GM12878 (cell line): ENCODE measurements at regions not wholly inside any gene's neighbourhood (a gene's known extent, or its start where the extent isn't known, plus 50 kb on each side); places are given as distances from the start of the nearest gene placed in this dataset.

Experiments used
- ATAC-seq: fragments of 200-7000 bp; cut with Tn5 transposase; 3 replicates; pipeline ENCODE4 v1.9.1; 2020; ENCODE audit warnings: mild to moderate bottlenecking, moderate library complexity
- BruUV-seq: library from RNA; stranded (reverse); fragments of 400-500 nt; replicated peaks from 2 replicates; lab custom pipeline; 2021; lab: Mats Ljungman, UMichigan
- CTCF ChIA-PET: fragments of 300-600 bp; sonication (Branson Sonifier 250); formaldehyde crosslinking; extraction: SDS; loops from one replicate; lab custom pipeline; 2021; ENCODE audit warnings: inconsistent platforms; lab: Yijun Ruan, JAX
- POLR2A ChIA-PET: fragments of 350-600 bp; formaldehyde crosslinking; extraction: SDS; loops from one replicate; lab custom pipeline; 2021; ENCODE audit warnings: inconsistent platforms; lab: Charles Lee
- RAD21 ChIA-PET: fragments of 300-600 bp; sonication (Branson Sonifier 250); formaldehyde crosslinking; loops from one replicate; lab custom pipeline; 2023; ENCODE audit warnings: antibody characterized with exemption; ENCODE audit not compliant: unreplicated experiment; lab: Charles Lee
- SMC1A ChIA-PET: fragments of 300-600 bp; sonication (Branson Sonifier 250); formaldehyde crosslinking; loops from one replicate; lab custom pipeline; 2023; ENCODE audit not compliant: unreplicated experiment, uncharacterized antibody; lab: Charles Lee
- DNase-seq: peaks from one replicate; pipeline ENCODE4 v3.0.0-alpha.2; 2011; ENCODE audit warnings: low read depth, low spot score
- FAIRE-seq: peaks from 3 replicates; lab custom pipeline; 2011; peaks lifted over from hg19 to GRCh38; lab: Jason Lieb, UNC
- H2AFZ ChIP-seq: 2 replicates; pipeline ENCODE4 v1.6.0; 2011; ENCODE audit warnings: low read depth, low read length, control low read depth; ENCODE audit not compliant: control insufficient read depth
- H3K27ac ChIP-seq: 2 replicates; pipeline ENCODE4 v1.5.1; 2011; ENCODE audit warnings: control low read depth; ENCODE audit not compliant: control insufficient read depth, insufficient read depth
- H3K27me3 ChIP-seq, 2 experiments: replicated peaks in 1 of 2; 2 replicates each; pipeline versions ENCODE4 v1.6.0 to v1.6.1; 2011; ENCODE audit warnings: low read length in 1 of 2; ENCODE audit not compliant: control insufficient read depth in 2 of 2, insufficient read depth in 2 of 2
- H3K36me3 ChIP-seq, 2 experiments: 2 replicates each; pipeline ENCODE4 v1.5.1; 2011; ENCODE audit warnings: low read length in 1 of 2; ENCODE audit not compliant: control insufficient read depth in 2 of 2, insufficient read depth in 2 of 2
- H3K4me1 ChIP-seq: 2 replicates; pipeline ENCODE4 v1.6.1; 2011; ENCODE audit warnings: mild to moderate bottlenecking, low read length, moderate library complexity, mixed read lengths; ENCODE audit not compliant: control insufficient read depth, insufficient read depth
- H3K4me2 ChIP-seq: 2 replicates; pipeline ENCODE4 v1.6.0; 2011; ENCODE audit warnings: control low read depth; ENCODE audit not compliant: control insufficient read depth, insufficient read depth
- H3K4me3 ChIP-seq: fragments of 200-600 bp; sonication (generic); 2 replicates; pipeline ENCODE4 v1.5.1; 2016
- H3K79me2 ChIP-seq: 2 replicates; pipeline ENCODE4 v1.6.0; 2011; ENCODE audit warnings: low read length; ENCODE audit not compliant: control insufficient read depth, insufficient read depth
- H3K9ac ChIP-seq: 2 replicates; pipeline ENCODE4 v1.8.0; 2011; ENCODE audit warnings: low read length, control low read depth, mixed read lengths; ENCODE audit not compliant: control insufficient read depth, insufficient read depth
- H3K9me3 ChIP-seq: replicated peaks from 3 replicates; pipeline ENCODE4 v1.5.1; 2011; ENCODE audit warnings: mild to moderate bottlenecking, low read length; ENCODE audit not compliant: control insufficient read depth, insufficient read depth
- H4K20me1 ChIP-seq: 2 replicates; pipeline ENCODE4 v1.6.0; 2011; ENCODE audit not compliant: control insufficient read depth, insufficient read depth
- BRCA1 ChIP-seq: IDR thresholded peaks from 2 replicates; pipeline ENCODE4 v1.6.1; 2011; ENCODE audit warnings: low read depth, low read length, improper control_type of control experiment
- CREB1 ChIP-seq: IDR thresholded peaks from 2 replicates; pipeline ENCODE4 v1.6.1; 2012; ENCODE audit warnings: low read depth, mild to moderate bottlenecking, inconsistent platforms
- EZH2 ChIP-seq: IDR thresholded peaks from 2 replicates; pipeline ENCODE4 v1.6.1; 2012; ENCODE audit warnings: low read depth, mild to moderate bottlenecking, control low read depth, inconsistent platforms, low read length, borderline replicate concordance; ENCODE audit not compliant: control insufficient read depth
- MTA2 ChIP-seq: fragments of 450-650 bp; IDR thresholded peaks from 2 replicates; pipeline ENCODE4 v1.6.1; 2016; ENCODE audit warnings: low read depth, mild to moderate bottlenecking, moderate library complexity
- NRF1 ChIP-seq: conservative IDR thresholded peaks from 2 replicates; pipeline ENCODE4 v1.6.1; 2011; ENCODE audit warnings: mild to moderate bottlenecking, low read depth, low read length, improper control_type of control experiment
- PAX5 ChIP-seq: IDR thresholded peaks from 2 replicates; pipeline ENCODE4 v1.6.1; 2011; ENCODE audit warnings: low read depth, low read length, borderline replicate concordance
- PBX3 ChIP-seq: IDR thresholded peaks from 2 replicates; pipeline ENCODE4 v1.6.1; 2011; ENCODE audit warnings: mild to moderate bottlenecking, low read depth, low read length, moderate library complexity; ENCODE audit not compliant: insufficient replicate concordance
- PKNOX1 ChIP-seq: fragments of 450-650 bp; IDR thresholded peaks from 2 replicates; pipeline ENCODE4 v1.6.1; 2016; ENCODE audit warnings: mild to moderate bottlenecking
- RBBP5 ChIP-seq: fragments of 200-600 bp; sonication (generic); conservative IDR thresholded peaks from 2 replicates; pipeline ENCODE4 v1.6.1; 2016
- SP1 ChIP-seq: IDR thresholded peaks from one replicate; pipeline ENCODE4 v1.6.1; 2011; ENCODE audit warnings: low read depth, low read length
- STAT3 ChIP-seq: IDR thresholded peaks from 2 replicates; pipeline ENCODE4 v1.6.1; 2011; ENCODE audit warnings: low read depth, low read length, improper control_type of control experiment
- TBL1XR1 ChIP-seq: IDR thresholded peaks from 2 replicates; pipeline ENCODE4 v1.6.1; 2012; ENCODE audit warnings: low read depth, low read length, improper control_type of control experiment
- ZSCAN29 ChIP-seq: fragments of 450-650 bp; IDR thresholded peaks from 2 replicates; pipeline ENCODE4 v1.6.1; 2017; ENCODE audit warnings: mild to moderate bottlenecking, moderate library complexity
- WGBS: methylation state at CpG from one replicate; pipeline ENCODE4 v1.1.6; 2016; ENCODE audit warnings: low lambda C conversion rate; ENCODE audit not compliant: insufficient replicate concordance, insufficient coverage; ENCODE audit errors: missing lambda C conversion rate; 5-methylcytosine and 5-hydroxymethylcytosine counted together
- in situ Hi-C: fragments of 300-500 bp; cut with MboI; formaldehyde crosslinking; loops from 9 replicates; pipeline ENCODE4 v1.14.3; 2018; ENCODE audit warnings: mixed read lengths
- intact Hi-C: fragments of 100-400 bp; cut with micrococcal nuclease; formaldehyde crosslinking; loops from one replicate; pipeline ENCODE4 v1.14.2; 2022; ENCODE audit not compliant: unreplicated experiment
- TF ChIP-seq, protein P1 (sequence below): IDR thresholded peaks from 2 replicates; pipeline ENCODE4 v1.6.1; 2011; ENCODE audit warnings: low read depth, mild to moderate bottlenecking, low read length, moderate library complexity, borderline replicate concordance; ENCODE audit errors: extremely low read depth

DNA sequence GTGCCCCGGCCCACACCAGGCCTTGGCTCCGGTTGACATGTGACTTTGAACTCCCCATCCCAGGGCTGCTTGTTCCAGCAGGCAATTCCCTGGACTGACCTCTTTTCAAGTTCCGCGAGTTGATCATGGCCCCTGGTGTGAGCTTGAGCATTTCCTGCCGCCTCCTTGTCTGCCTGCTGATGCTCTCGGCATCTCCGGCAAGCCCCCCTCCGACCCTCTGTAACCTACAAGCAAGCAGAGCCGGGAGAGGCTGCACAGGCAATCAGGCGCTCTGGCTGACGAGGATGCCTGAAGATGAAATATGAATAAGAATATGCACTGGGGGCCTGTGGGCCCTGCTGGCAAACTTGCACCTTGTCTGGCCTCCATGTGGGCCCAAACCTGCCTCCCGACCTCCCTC is 304.9 kb upstream of the MKI67 start:
- ATAC-seq: no peak
- RAD21 ChIA-PET: no interaction called here
- FAIRE-seq: no peak
- TF ChIP-seq MTA2: no peak
- no peak for TF ChIP-seq SP1
- TF ChIP-seq STAT3: no peak
- no peak for TF ChIP-seq TBL1XR1
- TF ChIP-seq ZSCAN29: no peak
- TF ChIP-seq, protein P1, sequence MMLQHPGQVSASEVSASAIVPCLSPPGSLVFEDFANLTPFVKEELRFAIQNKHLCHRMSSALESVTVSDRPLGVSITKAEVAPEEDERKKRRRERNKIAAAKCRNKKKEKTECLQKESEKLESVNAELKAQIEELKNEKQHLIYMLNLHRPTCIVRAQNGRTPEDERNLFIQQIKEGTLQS: no peak
- TF ChIP-seq, all 136 proteins: peak for 0
- Histone ChIP-seq H3K9ac (no peak overlapping the region), H3K27ac (no peak overlapping the region), H3K27me3 (no peaks in the 10 kb centered on the region), H2AFZ (no peak overlapping the region), H3K36me3 (no peaks in the 10 kb centered on the region), H3K79me2 (no peaks in the 10 kb centered on the region), H3K4me1 (no peaks in the 10 kb centered on the region), H3K9me3 (no peaks in the 10 kb centered on the region), H3K4me2 (no peak overlapping the region), H4K20me1 (no peaks in the 10 kb centered on the region), H3K4me3 (no peak overlapping the region)
- ChIA-PET SMC1A (no interaction called here), POLR2A (no interaction called here), CTCF (no interaction called here)
- no TSS peak for BruUV-seq
- in situ Hi-C loops: no loop called here
- no peak for DNase-seq
- WGBS: 49% methylated on average over 12 of the region's 12 CpGs
- intact Hi-C loops: no loop called here

DNA sequence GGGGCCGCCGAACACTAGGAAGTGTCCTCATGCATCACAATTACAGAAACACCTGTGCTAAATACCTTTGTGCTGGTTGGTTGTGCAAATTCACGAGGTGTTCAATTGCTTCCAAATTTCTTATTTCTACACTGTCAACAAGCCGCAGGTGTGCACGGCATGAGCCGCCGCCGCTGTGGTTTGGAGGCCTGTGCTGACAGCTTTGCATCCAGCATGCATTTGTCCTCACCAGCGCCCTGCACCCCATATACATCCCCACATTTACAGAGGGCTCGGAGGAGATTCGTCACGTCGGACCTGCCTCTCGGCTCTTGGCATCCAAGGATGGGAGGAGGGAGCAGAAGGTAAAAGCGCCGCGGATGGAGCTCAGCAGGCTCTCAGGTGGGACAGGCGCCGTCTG is 305.3 kb upstream of the MKI67 start:
- H3K27me3 ChIP-seq: no peaks in the 10 kb centered on the region
- POLR2A ChIA-PET: no interaction called here
- CTCF ChIA-PET: no interaction called here
- no peak for ATAC-seq
- H3K4me2 ChIP-seq: no peak overlapping the region
- no peaks in the 10 kb centered on the region for H3K4me1 ChIP-seq
- SMC1A ChIA-PET: no interaction called here
- intact Hi-C loops: no loop called here
- H4K20me1 ChIP-seq: no peaks in the 10 kb centered on the region
- no peak for DNase-seq
- no peaks in the 10 kb centered on the region for H3K79me2 ChIP-seq
- no peak overlapping the region for H3K27ac ChIP-seq
- no peak overlapping the region for H2AFZ ChIP-seq
- RAD21 ChIA-PET: no interaction called here
- H3K9me3 ChIP-seq: no peaks in the 10 kb centered on the region
- in situ Hi-C loops: no loop called here
- H3K9ac ChIP-seq: no peak overlapping the region
- no peak for FAIRE-seq
- H3K36me3 ChIP-seq: no peaks in the 10 kb centered on the region
- H3K4me3 ChIP-seq: no peak overlapping the region
- no TSS peak for BruUV-seq
- 48% methylated on average over 19 of the region's 19 CpGs for WGBS
- TF ChIP-seq, protein P1: no peak
- TF ChIP-seq PKNOX1: no peak
- TF ChIP-seq PBX3: no peak
- TF ChIP-seq NRF1: no peak
- TF ChIP-seq EZH2: no peak
- TF ChIP-seq RBBP5: no peak
- no peak for TF ChIP-seq CREB1
- no peak for TF ChIP-seq BRCA1
- TF ChIP-seq PAX5: no peak
